ENCODE measurements at regions not wholly inside any gene's neighbourhood (a gene's known extent, or its start where the extent isn't known, plus 50 kb on each side); places are given as distances from the start of the nearest gene placed in this dataset.

DNA sequence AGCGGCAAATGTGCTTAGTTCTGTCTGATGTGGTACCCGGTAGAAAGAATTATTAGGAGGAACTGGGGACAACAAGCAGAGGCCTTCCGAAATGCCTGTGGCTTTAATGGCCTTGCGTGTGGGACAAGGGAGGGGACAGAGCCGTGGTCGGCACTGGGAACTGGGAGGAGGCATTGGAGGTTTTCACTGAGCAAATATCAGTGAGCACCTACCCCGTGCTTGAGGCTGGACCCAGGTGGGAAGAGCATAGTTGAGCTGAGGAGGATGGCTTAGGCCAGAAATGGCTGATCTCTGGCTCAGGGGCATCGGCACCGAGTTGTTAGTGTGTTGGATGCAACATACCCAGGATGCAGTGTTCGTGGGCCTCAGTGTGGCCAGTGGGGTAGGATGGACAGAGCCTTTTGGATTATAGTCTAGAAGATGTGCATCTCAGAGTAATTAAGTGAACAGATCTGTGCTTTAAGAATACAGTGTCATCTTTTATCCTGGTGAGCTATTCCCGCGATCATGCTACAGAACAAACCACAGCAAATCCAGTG lies 201.3 kb downstream of the TEX29 start:
- Histone ChIP-seq H3K79me2 (ENCODE audit: insufficient read depth, low read length) (no peaks in the 10 kb centered on the region), H3K9me3 (ENCODE audit: low read depth, low read length) (no peaks in the 10 kb centered on the region), H3K4me3 (ENCODE audit: insufficient read depth, low read length) (no peak overlapping the region), H3K27ac (ENCODE audit: low read depth, low read length) (no peak overlapping the region), H3K4me1 (ENCODE audit: insufficient read depth, low read length) (no peaks in the 10 kb centered on the region), H3K36me3 (ENCODE audit: insufficient read depth, low read length) (no peaks in the 10 kb centered on the region), H2AFZ (ENCODE audit: low read length) (no peak overlapping the region), H4K20me1 (ENCODE audit: insufficient read depth, low read length) (no peaks in the 10 kb centered on the region), H3K27me3 (ENCODE audit: insufficient read depth, low read length) (no peaks in the 10 kb centered on the region), H3K4me2 (ENCODE audit: insufficient read depth, low read length) (no peak overlapping the region)
- no peak for DNase-seq (ENCODE audit: insufficient read length, low spot score, missing footprints)
- TF ChIP-seq, protein P1, sequence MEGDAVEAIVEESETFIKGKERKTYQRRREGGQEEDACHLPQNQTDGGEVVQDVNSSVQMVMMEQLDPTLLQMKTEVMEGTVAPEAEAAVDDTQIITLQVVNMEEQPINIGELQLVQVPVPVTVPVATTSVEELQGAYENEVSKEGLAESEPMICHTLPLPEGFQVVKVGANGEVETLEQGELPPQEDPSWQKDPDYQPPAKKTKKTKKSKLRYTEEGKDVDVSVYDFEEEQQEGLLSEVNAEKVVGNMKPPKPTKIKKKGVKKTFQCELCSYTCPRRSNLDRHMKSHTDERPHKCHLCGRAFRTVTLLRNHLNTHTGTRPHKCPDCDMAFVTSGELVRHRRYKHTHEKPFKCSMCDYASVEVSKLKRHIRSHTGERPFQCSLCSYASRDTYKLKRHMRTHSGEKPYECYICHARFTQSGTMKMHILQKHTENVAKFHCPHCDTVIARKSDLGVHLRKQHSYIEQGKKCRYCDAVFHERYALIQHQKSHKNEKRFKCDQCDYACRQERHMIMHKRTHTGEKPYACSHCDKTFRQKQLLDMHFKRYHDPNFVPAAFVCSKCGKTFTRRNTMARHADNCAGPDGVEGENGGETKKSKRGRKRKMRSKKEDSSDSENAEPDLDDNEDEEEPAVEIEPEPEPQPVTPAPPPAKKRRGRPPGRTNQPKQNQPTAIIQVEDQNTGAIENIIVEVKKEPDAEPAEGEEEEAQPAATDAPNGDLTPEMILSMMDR (IDR thresholded peaks at IDR 0.05; ENCODE audit: extremely low read depth, low read depth, low read length): no peak

DNA sequence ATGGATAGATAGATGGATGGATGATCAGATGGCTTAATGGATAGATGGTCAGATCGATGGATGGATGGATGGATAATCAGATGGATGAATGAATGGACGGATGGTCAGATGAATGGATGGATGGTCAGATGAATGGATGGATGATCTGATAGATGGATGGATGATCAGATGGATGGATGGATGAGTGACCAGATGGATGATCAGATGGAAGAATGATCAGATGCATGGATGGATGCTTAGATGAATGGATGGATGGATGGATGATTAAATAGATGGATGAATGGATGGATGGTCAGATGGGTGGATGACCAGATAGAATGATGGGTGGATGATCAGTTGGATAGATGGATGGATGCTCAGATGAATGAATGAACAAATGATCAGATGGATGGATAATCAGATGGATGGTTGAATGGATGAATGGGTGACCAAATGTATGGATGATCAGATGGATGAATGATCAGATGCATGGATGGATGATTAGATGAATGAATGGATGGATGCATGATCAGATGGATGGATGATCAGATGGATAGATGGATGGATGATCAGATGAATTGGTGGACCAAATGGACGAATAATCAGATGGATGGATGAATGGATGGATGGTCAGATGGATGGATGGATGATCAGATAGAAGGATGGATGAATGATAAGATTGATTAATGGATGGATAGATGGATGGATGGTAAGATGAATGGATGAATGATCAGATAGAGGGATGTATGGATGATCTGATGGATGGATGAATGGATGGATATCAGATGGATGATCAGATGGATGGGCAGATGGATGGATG lies 205.1 kb downstream of the TEX29 start:
- H3K4me2 ChIP-seq (ENCODE audit: insufficient read depth, low read length): no peak overlapping the region
- H4K20me1 ChIP-seq (ENCODE audit: insufficient read depth, low read length): no peaks in the 10 kb centered on the region
- H3K79me2 ChIP-seq (ENCODE audit: insufficient read depth, low read length): no peaks in the 10 kb centered on the region
- no peak overlapping the region for H3K4me3 ChIP-seq (ENCODE audit: insufficient read depth, low read length)
- no peak for DNase-seq (ENCODE audit: insufficient read length, low spot score, missing footprints)
- no peaks in the 10 kb centered on the region for H3K4me1 ChIP-seq (ENCODE audit: insufficient read depth, low read length)
- H3K27ac ChIP-seq (ENCODE audit: low read depth, low read length): no peak overlapping the region
- H2AFZ ChIP-seq (ENCODE audit: low read length): no peak overlapping the region
- no peaks in the 10 kb centered on the region for H3K27me3 ChIP-seq (ENCODE audit: insufficient read depth, low read length)
- no peaks in the 10 kb centered on the region for H3K9me3 ChIP-seq (ENCODE audit: low read depth, low read length)
- TF ChIP-seq, protein P1 (IDR thresholded peaks at IDR 0.05; ENCODE audit: extremely low read depth, low read depth, low read length): no peak
- H3K36me3 ChIP-seq (ENCODE audit: insufficient read depth, low read length): no peaks in the 10 kb centered on the region

DNA sequence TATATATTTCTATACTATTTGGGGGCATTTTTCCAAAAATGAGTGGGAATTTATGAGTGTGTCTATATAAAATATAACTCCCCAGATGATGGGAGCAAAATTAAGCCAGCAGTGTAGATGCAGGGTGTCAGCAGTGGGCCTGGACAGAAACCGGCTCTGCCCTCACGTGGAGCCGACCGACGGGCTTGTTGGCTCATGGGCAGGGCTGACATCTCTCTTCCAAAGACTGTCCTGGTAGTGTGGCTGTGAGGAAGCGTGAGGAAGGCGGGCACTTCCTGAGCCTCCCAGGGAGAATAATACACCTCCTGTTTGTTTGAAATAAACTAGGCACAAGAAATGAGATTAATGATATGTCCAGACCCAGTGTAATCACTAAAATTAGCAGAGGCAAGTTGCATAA lies 206.5 kb downstream of the TEX29 start:
- Histone ChIP-seq H3K9me3 (ENCODE audit: low read depth, low read length) (no peaks in the 10 kb centered on the region), H4K20me1 (ENCODE audit: insufficient read depth, low read length) (no peaks in the 10 kb centered on the region), H2AFZ (ENCODE audit: low read length) (no peak overlapping the region), H3K36me3 (ENCODE audit: insufficient read depth, low read length) (no peaks in the 10 kb centered on the region), H3K4me3 (ENCODE audit: insufficient read depth, low read length) (no peak overlapping the region), H3K79me2 (ENCODE audit: insufficient read depth, low read length) (no peaks in the 10 kb centered on the region), H3K27ac (ENCODE audit: low read depth, low read length) (no peak overlapping the region), H3K4me1 (ENCODE audit: insufficient read depth, low read length) (no peaks in the 10 kb centered on the region), H3K4me2 (ENCODE audit: insufficient read depth, low read length) (no peak overlapping the region), H3K27me3 (ENCODE audit: insufficient read depth, low read length) (no peaks in the 10 kb centered on the region)
- no peak for DNase-seq (ENCODE audit: insufficient read length, low spot score, missing footprints)
- TF ChIP-seq, protein P1 (IDR thresholded peaks at IDR 0.05; ENCODE audit: extremely low read depth, low read depth, low read length): no peak

GRCh38 chr13:111527614-111528229 lies 207.3 kb downstream of the TEX29 start:
- no peaks in the 10 kb centered on the region for H3K4me1 ChIP-seq (ENCODE audit: insufficient read depth, low read length)
- H3K27me3 ChIP-seq (ENCODE audit: insufficient read depth, low read length): no peaks in the 10 kb centered on the region
- no peaks in the 10 kb centered on the region for H3K79me2 ChIP-seq (ENCODE audit: insufficient read depth, low read length)
- H3K27ac ChIP-seq (ENCODE audit: low read depth, low read length): no peak overlapping the region
- no peaks in the 10 kb centered on the region for H3K36me3 ChIP-seq (ENCODE audit: insufficient read depth, low read length)
- TF ChIP-seq, protein P1 (IDR thresholded peaks at IDR 0.05; ENCODE audit: extremely low read depth, low read depth, low read length): no peak
- no peak overlapping the region for H2AFZ ChIP-seq (ENCODE audit: low read length)
- no peaks in the 10 kb centered on the region for H3K9me3 ChIP-seq (ENCODE audit: low read depth, low read length)
- no peak overlapping the region for H3K4me3 ChIP-seq (ENCODE audit: insufficient read depth, low read length)
- H4K20me1 ChIP-seq (ENCODE audit: insufficient read depth, low read length): no peaks in the 10 kb centered on the region
- no peak overlapping the region for H3K4me2 ChIP-seq (ENCODE audit: insufficient read depth, low read length)
- DNase-seq (ENCODE audit: insufficient read length, low spot score, missing footprints): no peak
